GM18511 (cell line): ENCODE measurements at regions not wholly inside any gene's neighbourhood (a gene's known extent, or its start where the extent isn't known, plus 50 kb on each side); places are given as distances from the start of the nearest gene placed in this dataset.

Source experiments
- ATAC-seq: cut with Tn5 transposase; IDR thresholded peaks from one replicate; pipeline ENCODE4 v1.9.1; 2021; ENCODE audit warnings: mild to moderate bottlenecking, moderate library complexity; ENCODE audit not compliant: unreplicated experiment

- no peak for ATAC-seq
These were observed 681.9 kb upstream of the CCDC179 start for GRCh38 chr11:23542189-23542588.

DNA sequence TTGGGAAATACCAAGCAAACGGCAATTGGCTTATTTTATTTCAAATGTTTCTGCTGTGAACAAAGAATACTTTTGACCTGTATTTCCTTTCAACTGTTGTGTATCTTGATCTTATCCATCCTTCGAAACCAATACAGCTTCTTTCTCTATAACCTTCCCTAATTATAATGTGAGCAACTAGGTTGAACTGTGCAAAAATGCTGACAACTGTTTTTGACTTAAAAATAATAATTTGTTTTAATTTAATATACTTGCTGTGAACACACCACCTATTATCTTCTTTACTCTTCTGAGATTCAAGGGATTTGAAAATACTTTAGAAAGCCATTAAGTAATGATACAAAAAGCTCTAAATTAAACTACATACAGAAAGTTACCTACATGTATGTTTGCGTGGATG, 682.5 kb upstream of the CCDC179 start:
- no peak for ATAC-seq

- ATAC-seq, result no peak
These were observed 683.5 kb upstream of the CCDC179 start for GRCh38 chr11:23543651-23544222.

GRCh38 chr11:23551706-23552105, 691.4 kb upstream of the CCDC179 start:
- no peak for ATAC-seq

- ATAC-seq, result no peak
These were observed 693.7 kb upstream of the CCDC179 start for GRCh38 chr11:23554002-23554401.

GRCh38 chr11:23555085-23555484, 694.8 kb upstream of the CCDC179 start:
- ATAC-seq, result no peak

DNA sequence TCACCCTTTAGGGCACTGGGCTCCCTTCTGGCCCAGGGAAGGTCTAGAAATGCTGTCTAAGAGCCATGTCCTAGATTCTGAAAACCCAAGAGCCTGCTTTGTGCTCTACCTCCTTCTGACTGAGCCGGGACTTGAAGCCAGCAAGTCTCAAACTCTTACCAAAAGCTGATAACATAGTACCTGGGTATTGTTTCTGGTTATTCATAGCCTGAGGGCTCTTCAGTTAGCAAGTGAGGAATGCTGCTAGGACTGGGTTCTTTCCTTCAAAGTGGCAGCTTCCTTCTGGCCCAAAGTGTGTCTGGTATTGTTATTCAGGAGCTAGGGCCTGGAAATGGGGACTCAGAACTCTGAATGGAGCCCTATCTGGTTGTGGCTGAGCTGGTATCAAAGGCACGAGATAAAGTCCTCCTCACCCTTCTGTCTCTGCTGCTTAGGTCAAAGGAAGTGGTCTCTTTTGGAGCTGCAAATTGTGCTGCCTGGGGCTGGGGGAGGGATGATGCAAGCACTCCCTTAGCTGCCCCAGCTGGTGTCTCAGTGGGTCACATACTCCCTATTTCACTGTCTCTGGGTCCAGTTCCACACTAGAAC, 696.0 kb upstream of the CCDC179 start:
- no peak for ATAC-seq

DNA sequence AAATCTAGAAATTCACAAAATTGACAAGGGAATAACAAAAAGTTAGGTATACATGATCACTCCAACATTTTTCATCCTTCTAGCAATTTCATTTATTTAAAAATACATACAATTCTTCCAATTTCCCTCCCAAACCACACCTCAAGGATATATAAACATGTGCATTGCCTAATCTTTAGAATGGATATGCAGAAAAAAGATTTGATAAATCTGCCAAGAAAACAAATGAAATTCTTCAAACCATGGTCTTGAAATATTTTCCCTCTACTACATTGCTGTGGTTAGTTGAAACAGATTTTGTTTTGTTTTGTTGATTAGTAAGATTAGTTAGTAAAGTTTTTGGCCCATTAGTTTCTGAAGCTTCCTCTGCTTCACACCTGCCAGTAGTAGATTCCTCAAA, 703.3 kb upstream of the CCDC179 start:
- ATAC-seq, result no peak

DNA sequence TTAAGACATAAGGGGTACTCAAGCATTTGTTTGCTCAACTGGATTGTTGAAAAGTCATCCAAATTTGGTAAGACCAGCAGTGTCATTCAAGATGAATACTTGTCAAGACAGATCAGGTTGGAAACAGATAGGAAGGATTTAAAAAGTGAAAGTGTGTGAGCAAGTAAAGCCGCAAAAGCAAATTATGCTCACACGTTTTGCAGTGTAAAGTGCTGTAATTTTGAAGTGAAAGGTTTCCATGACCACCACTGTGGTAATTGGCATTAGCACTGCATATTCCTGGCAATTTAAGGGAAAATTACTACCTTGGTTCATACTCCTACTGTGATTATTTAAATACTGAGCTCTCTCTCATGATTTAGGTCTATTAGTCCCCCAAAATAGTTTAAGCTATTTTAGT, 704.1 kb upstream of the CCDC179 start:
- no peak for ATAC-seq

- ATAC-seq, result peak; percentile 35
These were observed 708.9 kb upstream of the CCDC179 start for GRCh38 chr11:23569134-23569533.

GRCh38 chr11:23569547-23569946, 709.3 kb upstream of the CCDC179 start:
- ATAC-seq, result peak; percentile 80

- no peak for ATAC-seq
These were observed 710.6 kb upstream of the CCDC179 start for GRCh38 chr11:23570828-23571227.

DNA sequence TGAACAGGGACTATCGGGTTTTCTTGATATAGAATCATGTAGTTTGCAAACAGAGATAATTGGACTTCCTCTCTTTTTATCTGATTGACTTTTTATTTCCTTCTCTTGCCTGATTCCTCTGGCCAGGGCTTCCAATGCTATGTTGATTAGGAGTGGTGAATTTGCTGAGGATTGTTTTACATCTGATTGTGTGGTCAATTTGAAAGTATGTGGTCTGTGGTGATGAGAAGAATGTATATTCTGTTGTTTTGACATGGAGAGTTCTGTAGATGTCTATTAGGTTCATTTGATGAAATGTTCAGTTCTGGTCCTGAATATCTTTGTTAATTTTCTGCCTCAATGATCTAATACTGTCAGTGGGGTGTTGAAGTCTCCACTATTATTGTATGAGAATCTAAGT, 713.2 kb upstream of the CCDC179 start:
- ATAC-seq, result no peak

- no peak for ATAC-seq
These were observed 713.9 kb upstream of the CCDC179 start for GRCh38 chr11:23574149-23574548.

DNA sequence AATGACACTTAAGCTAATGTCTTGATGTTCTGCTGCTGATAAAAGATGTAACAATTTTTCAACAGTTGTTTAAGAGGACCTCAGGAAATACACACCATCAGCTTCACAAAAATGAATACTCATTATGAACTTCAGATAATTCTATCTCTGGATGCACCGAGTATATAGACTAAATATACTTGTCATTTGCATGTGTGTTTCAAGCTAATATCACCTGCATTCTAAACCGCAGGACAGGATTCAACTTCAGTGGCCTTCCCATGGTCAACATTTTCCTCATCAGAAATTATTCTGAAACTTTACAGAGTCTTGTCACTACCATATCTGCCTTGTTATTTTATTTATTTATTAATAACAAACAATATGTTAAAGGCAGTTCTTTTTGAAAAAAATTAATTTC, 717.0 kb upstream of the CCDC179 start:
- no peak for ATAC-seq

- no peak for ATAC-seq
These were observed 725.3 kb upstream of the CCDC179 start for GRCh38 chr11:23585416-23586104.

- ATAC-seq, result no peak
These were observed 725.9 kb upstream of the CCDC179 start for GRCh38 chr11:23586173-23586572.

- no peak for ATAC-seq
These were observed 730.5 kb upstream of the CCDC179 start for GRCh38 chr11:23590596-23591308.

DNA sequence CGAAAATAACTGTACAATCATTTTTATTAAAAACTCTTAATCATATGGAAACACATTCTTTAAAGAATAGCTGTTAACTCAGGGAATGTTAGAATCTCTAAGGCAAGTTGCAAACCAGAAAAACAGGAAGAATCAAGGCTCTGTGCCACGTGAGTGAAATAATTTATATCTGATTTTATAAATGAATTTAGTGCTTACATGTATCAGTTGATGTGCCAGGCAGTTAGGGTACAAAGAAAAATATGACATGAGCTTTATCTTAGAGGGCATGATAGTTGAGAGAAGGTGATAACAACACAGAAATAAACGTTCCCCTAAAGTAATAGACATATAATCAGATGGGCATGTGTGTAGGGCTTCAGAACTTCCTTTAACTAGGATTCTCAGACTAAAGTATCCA, 734.5 kb upstream of the CCDC179 start:
- ATAC-seq, result no peak

- ATAC-seq, result no peak
These were observed 744.7 kb upstream of the CCDC179 start for GRCh38 chr11:23604966-23605365.

GRCh38 chr11:23606191-23606590, 745.9 kb upstream of the CCDC179 start:
- no peak for ATAC-seq

DNA sequence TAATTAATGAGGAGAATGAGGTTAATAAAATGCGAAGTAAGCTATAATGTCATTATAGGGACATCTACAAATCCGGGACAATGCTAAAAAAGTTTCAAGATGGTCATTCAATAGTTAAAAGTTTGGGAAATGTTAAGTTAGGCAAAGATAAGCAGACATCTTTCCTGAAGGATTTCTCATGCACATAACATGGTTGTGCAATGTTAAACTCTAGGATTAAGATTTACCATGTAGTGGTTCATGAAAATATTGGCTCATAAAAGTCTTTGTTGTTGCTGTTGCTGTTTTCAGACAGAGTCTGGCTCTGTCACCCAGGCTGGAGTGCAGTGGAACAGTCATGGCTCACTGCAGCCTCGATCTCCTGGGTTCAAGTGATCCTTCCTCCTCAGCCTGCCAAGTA, 751.5 kb upstream of the CCDC179 start:
- no peak for ATAC-seq
